NCI-H2171 treated with DMSO at 0.1 percent for 48 hours (cell line): ENCODE measurements at regions not wholly inside any gene's neighbourhood (a gene's known extent, or its start where the extent isn't known, plus 50 kb on each side); places are given as distances from the start of the nearest gene placed in this dataset.
"Not testable (repeated sequence)": the region's sequence is repeated elsewhere in the genome, so short reads cannot be mapped to it uniquely, and the experiment has no call there.

ENCODE experiments used
- DNase-seq: peaks from one replicate; lab custom pipeline; 2025; lab: John Stamatoyannopoulos, UW

DNA sequence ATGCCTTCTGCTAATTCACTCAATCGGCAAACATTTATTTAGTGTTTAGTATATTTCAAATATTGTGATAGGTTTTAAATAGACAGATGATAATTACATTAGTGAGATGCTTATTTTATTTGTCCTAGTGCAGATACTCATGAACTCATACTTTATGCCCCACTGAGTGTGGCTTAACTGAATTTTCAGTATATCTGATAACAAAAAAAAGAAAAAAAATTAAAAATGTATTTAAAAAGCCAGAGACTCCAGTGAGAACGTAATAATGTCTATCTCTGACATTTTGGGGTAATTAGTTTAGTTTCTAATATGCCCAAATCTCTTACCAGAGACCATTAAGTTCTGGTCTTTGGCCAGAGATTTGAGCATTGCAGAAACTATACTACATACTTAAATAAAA lies 332.6 kb upstream of the CHORDC1 start:
- no peak for DNase-seq

DNA sequence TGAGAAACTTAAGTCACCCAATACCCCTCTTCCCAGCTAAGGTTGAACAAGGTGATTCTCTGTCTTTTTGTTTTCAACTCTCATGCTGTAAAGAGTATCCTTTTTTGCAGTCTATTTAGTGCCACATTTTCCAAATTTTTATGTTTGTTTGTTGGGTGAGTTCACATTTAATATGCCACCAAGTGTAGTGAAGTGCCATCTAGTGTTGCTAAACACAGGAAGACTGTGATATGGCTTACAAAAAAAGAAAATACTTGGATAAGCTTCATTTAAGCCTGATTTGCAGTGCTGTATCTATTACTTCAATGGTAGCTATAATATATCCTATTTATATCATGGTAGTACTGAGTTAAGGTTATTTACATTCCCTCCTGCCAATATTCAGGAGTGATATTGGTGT lies 319.2 kb upstream of the CHORDC1 start:
- DNase-seq, result no peak

DNA sequence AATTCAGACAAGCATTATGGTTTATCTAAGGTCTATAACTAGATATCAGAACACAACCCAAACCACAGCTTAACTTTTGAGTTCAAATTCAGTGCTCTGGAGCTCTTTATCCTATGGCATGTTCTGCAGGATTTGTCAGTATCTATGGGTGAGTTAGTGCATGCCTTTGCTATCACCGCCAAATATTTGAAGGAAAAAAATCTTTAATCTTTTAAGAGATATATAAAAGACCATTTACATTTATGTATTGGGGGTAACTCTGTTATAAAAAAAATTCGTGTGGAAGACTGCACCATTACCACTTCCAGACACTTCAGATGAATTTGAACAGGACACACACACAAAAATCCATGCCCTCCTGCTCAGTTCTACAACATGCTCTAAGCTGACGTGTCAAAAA lies 313.5 kb upstream of the CHORDC1 start:
- DNase-seq, result no peak

DNA sequence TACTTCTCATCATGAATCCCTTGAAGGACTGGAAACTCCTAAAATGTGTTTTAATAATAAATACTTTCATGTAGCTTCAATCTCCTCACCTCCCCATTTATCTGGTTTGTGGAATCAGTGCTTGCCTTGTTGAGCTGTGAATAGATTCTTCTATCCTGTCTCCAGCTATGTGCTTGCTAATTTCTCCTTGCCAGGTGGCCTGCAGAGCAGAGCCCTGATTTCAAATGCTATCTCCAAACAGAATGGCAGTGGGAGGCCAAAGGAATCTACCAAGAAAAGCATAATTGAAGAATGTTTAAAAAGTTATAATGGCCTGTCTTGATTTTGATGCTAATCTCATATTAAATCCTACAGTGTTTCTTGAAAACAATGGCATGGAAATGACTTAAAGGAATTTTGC lies 309.3 kb upstream of the CHORDC1 start:
- no peak for DNase-seq

DNA sequence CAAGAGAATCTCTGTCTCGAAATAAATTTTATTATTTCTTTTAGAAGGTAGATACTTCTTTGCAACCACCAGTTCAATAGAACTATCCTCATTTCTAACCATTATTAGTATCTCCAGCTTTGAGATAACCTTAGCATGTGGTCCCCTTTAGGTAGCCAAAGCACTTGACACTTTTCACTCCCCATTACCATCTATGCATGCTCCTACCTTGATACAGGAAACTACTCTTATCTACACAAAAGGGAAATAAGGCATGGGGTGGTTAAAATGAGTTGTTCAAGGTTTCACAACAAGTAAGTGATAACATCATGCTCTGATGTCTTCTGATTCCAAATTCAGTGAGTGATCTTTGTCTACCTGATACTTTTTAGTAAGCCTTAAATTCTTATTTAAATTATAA lies 308.2 kb upstream of the CHORDC1 start:
- no peak for DNase-seq

DNA sequence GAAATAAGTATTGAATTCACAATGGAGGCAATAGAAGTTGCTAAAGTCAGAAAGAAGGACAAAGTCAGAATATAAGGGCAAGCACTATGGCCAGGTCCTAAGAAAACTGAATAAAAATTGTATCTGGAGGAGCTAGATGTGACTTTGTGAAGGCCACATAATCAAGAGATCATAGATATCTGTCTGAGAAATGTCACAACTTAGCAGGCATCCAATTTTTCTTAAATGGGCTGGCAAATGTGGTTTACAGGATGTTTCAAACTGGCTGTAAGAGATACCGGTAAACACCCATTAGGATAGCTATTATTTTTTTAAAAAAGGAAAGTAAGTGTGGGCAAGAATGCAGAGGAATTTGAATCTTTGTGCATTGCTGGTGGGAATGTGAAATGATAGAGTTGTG lies 303.1 kb upstream of the CHORDC1 start:
- no peak for DNase-seq

DNA sequence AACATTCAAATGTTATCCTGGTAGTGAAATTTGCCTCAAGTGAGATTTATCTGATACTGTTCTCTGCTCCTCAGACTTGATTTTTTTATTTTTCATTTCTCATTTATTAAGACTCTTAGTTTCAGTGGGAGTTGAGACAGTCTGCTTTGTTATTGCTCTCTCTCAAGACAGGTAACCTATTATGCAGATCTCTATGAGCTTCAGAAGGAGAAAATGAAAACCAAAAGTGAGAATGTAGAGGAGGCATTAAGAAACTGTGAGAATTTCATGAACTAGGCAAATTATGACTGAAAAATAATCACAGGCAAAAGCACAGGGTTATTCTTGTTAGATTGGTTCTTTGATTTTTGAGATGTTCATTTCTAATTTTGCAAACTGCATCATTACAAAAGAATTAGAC lies 290.0 kb upstream of the CHORDC1 start:
- no peak for DNase-seq

DNA sequence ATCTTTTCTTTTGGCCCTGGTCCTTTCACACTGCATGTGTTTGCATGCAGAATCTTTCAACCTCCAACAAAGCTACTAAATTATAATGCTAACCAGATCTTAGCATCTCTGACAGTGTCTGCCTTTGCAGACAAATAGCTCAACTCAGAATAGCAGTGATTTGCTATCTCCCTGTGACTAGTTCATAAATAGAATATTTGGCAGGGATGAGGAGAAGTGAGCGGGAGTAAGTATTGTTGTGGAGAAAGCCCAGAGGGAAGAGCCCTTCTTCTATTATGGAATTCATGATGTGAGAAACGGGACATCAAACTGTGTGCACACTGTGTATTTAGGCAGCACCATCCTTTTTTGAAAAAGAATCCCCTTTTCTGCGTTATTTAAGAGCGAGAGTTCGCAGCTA lies 288.0 kb upstream of the CHORDC1 start:
- DNase-seq, result no peak

DNA sequence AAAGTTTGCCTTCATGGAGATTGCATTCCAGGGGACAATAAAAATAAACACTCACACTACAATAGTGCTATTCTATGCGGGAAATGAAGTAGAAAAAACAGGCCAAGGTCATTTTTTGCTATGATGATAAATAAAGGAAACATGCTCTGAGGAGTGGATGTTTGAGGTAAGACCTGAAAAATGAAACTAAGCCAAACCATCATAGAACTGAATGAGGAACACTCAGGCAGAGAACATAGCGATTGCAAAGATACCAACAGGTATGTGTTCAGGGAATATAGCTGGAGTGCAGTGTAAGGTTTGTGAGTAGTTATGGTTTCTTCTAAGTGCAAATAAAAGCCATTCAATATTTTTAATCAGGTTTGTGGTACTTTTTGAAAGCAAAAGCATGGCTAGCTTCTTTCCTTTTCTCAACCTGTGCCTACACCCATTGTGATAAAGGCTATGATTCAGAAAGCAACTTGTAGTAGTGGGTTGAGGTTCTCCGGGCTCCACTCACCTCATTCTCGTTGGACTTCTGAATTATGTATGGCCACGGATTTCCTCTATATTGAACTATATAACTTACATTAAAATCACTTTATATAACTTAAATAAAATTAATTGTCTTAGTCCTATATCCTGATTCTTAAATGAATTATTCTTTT lies 278.2 kb upstream of the CHORDC1 start:
- DNase-seq, result no peak

DNA sequence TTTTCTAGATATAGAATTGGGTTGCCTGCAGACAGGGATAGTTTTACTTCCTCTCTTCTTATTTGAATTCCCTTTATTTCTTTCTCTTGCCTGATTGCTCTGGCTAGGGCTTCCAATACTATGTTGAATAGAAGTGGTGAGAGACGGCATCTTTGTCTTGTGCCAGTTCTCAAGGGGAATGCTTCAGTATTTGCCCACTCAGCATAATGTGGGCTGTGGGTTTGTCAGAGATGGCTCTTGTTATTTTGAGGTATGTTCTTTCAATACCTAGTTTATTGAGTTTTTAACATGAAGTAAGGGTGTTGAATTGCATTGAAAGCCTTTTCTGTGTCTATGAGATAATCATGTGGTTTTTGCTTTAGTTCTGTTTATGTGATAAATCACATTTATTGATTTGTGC lies 273.9 kb upstream of the CHORDC1 start:
- no peak for DNase-seq

DNA sequence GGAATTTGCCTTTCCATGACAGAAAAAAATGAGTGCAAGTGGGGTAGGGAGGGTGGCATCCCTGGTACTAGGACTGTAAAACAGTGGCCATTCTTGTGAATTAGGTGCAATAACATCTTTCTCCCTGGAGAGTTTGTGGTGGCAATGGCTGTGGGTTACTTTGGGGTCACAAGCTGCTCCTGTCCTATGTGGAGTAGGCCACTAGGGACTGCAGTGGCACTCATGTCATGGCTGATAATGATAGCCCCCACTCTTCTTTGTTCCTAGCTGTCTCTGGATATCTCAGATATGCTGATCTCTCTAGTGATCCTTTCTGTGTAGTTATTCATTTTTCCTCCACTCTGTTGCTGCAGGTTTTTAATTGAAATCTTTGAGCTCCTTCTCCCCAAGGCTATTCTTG lies 270.5 kb upstream of the CHORDC1 start:
- DNase-seq, result no peak

DNA sequence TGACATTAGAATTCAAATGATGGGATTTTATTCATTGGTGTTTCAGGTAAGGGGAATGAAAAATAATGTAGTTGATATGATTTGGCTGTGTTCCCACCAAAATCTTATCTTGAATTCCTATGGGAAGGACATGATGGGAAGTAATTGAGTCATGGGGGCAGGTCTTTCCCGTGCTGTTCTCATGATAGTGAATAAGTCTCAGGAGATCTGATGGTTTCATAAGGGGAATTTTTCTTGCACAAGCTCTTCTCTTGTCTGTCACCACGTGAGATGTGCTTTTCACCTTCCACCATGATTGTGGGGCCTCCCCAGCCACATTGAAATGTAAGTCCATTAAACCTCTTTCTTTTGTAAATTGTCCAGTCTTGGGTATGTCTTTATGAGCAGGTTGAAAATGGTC lies 268.6 kb upstream of the CHORDC1 start:
- DNase-seq, result no peak

DNA sequence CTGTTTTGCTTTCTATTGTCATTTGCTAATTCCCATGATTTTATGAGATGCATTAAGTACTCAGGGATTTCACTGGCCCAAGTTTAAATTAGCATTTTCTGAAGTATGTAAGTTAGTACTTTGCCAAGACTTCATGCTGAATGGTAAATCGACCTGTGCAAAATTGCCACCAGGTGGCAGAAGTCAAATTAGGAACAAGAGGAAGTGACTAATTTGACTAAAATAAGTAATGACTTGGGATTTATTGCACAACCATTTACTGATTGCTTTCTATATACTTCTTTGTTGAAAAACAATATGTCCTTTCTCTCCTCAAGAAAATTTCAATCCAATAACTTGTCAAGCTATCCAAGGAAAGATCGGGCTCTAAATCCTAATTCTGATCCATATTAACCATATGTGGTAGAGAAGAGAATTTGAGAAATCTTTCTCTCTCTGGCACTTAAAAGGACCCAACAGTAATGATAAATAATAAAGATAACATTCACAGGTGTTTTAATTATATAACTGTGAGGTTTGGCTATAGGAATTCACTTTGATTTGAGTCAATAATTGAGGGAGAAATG lies 253.7 kb upstream of the CHORDC1 start:
- no peak for DNase-seq

DNA sequence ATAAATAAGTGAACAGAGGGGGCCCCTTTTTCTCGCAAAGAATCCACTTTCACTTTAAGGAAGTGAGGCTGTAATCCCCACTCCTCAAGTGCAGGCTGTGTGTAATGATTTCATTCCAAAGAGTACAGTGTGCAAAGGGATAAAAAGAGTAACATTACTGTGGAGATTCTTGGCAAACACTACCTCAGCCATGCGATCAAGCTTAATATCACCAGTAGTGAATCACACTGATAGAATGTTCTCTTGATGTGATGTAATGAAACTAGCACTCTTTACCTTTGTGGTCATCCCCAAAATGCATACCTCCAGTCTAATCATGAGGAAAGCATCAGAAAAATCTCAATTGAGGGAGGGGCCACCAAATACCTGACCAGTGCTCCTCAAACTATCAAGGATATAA lies 246.1 kb upstream of the CHORDC1 start:
- DNase-seq, result no peak

DNA sequence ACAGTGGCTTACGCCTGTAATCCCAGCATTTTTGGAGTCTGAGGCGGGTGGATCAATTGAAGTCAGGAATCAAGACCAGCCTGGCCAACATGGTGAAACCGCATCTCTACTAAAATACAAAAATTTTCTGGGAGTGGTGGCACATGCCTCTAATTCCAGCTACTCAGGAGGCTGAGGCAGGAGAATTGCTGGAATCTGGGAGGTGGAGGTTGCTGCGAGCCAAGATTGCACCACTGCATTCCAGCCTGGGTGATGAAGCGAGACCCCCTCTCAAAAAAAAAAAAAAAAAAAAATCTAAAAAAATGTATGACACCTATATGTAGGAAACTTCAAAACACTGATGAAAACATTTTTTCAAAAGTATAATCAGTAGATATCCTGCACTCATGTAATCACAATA lies 242.7 kb upstream of the CHORDC1 start:
- DNase-seq, result no peak

DNA sequence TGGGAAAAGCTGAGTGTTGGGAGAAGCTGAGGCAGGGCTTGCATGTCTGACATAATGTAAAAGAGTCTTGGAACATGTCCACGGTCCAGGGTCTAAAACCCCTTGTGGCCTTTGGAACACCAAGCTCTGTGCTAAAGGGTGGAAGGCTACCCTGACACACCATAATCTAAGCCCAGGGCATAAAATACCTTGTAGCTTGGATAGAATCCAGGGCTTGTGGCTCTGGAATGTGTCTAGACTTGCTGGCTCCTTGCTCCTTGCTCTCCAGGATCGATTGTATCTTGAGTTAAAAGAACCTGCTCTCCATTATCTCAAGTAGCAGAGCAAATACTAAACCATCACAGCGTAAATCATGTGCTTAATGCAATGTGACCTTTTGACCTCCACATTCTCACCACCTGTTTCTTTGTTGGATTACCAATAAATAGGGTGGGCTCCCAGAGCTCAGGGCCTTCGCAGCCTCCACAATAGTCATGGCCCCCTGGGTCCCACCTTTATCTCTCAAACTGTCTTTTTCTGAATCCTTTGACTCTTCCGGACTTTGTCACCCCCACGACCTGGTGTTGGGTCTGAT lies 232.6 kb upstream of the CHORDC1 start:
- not testable (repeated sequence) for DNase-seq

DNA sequence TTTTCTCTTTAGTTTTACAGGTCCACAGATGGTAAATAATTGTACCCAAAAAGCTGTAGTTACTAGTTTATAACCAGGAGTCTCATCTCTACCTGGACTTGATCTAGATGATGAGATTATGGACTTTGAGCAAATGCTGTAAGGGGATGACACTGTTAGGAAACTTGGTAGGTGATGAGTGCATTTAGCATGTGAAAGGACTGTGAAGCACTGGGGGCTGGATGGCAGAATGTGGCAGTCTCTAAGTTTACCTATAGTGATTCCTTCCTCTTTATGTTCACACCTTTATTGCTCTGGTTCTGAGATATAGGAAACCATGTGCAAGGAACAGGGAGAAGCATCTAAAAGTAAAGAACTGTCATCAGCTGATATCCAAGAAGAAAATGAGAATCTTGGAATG lies 230.7 kb upstream of the CHORDC1 start:
- DNase-seq, result no peak

DNA sequence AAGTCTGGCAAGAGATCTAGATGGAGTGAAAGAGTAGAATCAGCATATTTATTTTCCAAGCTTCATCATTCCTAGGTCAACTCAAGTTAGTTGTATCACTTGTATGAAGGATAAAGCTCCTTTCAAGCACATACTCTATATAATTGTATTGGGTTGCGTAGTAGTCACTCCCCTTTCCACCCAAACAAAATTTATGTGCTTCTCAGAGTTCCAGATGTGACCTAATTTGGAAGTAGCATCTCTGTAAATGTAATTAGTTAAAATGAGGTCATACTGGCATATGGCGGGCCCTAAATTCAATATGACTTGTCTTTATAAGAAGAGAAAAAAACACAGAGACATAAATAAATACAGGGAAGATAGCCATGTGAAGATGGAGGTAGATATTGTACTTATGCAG lies 226.8 kb upstream of the CHORDC1 start:
- no peak for DNase-seq

DNA sequence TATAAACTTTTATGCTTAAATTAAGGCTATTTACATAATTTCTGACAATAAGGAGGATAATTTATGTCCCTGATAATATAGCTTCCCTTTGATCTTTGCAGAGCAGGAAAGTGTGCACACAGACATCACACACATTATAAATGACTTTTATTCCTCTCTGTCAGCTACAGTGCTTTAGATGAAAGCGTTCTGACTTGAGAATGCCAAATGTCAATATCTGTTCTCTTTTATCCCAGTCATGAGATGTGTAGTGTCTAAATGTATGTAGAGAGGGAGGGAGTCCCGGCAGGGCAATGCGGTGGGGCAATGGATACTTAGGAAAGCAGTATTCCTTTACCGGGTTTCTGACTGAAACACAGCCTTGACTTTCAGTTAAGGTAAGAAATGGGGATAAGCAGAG lies 225.4 kb upstream of the CHORDC1 start:
- DNase-seq, result no peak

DNA sequence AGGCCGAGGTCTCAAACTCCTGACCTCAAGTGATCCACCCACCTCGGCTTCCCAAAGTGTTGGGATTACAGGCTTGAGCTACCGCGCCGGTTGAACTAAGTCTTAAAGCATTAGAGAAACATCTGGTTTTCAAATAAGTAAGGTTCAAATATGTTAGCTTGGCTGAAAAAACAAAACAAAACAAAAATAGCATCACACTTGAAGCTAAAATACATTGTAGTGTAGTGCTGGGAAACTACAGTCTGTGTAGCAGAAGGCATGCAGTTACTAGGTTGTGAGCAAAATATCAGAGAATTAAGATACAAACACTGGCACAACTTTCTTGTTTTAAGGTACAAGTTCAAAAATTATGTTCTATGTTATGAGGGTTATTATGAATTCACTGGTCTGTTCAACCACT lies 224.8 kb upstream of the CHORDC1 start:
- DNase-seq, result no peak

DNA sequence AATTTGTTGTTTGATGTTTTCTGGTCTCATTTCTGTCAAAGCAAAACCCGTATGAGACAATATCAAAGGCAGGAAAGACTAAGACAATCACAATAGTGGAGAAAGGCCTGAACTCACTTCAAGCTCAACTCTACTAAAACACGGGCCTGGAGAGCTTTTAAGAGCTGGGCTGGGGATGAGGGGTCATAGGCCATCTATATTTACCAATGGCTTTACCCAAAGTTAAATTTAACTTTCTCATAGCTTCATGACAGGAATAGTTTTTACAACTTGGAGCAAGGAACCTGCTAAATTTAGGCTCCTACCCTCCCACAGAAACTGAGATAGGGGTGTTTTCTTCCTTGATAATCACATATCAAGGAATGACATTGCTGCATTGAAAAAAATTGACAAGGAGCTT lies 223.4 kb upstream of the CHORDC1 start:
- DNase-seq, result no peak

DNA sequence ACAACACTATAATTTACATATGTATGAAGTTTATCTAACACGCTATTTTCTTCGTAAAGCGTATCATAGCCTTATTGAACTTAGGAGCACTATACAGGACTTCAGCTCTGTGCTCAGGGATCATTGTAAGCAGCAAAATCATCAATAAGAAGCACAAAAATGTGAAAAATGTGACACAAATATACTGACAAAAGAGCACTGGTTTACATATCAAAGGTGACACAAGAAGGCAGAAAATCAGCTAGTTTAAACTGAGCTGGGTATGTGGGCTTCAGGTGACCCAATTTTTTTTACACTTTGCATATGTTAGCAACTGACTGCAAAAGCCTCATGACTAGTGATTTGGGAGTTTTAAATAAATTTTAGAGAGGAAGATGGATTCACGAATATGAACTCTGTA lies 215.2 kb upstream of the CHORDC1 start:
- DNase-seq, result no peak

DNA sequence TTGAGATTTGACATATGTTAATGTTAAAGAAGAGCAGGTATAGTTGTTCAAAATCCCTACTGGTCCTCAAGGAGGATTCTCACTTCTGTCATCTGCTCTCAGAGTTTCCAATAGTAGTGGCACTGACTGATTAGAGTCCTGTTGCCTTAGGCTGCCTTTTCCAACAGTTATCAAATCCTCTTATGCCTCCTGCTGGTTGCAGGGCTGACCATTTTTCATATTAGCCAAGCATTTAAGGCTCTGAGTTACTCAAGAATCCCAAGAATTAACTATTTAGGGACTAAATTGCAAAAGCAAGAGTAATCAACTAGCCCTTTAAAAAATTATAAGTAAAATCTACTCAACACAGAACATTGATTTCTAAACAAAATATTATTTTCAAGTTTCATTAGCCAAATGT lies 212.0 kb upstream of the CHORDC1 start:
- no peak for DNase-seq

DNA sequence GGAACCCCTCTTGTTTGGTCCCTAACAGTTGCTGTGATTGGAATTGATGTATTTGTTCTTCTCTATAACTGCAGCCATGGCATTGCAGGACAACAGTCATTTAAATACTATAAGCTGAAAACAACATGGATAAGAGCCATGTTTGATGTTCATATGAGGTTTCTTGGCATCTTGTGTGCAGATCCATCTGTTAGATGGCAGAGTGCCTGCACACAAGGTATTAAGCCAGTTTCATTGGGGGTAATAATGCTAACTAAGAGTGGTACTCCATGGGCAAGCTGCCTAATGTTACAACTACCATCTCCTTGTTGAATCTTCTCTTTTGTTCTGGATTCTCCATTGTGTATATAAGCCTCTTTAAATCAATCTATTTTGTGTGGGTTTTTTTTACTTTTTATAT lies 206.0 kb upstream of the CHORDC1 start:
- DNase-seq, result no peak
